ENCODE measurements at regions not wholly inside any gene's neighbourhood (a gene's known extent, or its start where the extent isn't known, plus 50 kb on each side); places are given as distances from the start of the nearest gene placed in this dataset.
A peak's percentile ranks its signal among the peaks of the same experiment; 100 is the strongest.

- DNase-seq: no peak
Observed at GRCh38 chr14:51481643-51482042, 170.1 kb upstream of the FRMD6 start.

GRCh38 chr14:51482102-51482501 is 169.6 kb upstream of the FRMD6 start:
- no peak for DNase-seq

GRCh38 chr14:51484485-51484884 is 167.2 kb upstream of the FRMD6 start:
- no peak for DNase-seq

DNA sequence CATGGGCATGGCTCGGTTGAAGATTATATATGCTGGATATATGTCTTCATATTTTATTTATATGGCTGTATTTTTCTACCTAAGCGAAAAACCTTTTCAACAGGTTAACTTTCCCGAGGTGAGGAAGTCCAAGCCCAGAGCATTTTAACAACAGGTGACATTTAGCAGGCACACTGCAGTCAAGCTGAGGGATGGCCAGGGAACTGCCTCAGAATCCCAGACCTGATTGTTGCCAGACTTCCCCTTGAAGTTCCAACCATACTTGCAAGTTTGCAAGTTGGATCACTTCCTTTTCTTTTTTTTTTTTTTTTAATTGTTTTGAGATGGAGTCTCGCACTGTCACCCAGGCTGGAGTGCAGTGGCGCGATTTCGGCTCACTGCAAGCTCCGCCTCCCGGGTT is 166.0 kb upstream of the FRMD6 start:
- no peak for DNase-seq

DNA sequence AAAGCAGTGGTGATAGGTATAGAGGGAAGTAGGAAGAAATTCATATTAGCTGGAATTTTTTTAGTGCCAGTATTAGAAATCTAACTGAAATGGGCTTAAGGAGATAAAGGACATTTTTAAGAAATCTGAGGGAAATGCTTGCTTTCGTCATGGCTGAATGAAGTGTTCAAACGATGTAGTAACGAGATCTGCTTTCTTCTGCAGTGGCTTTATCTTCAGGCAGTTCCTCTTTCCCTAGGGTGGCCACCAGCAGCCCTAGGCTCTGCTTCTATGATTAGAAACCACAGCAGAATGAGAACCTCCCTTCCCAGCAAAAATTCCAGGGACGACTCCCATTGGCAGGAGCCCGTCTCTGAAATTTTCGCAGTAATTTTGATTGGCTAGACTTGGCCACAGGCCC is 163.9 kb upstream of the FRMD6 start:
- no peak for DNase-seq

- no peak for DNase-seq
Observed at GRCh38 chr14:51488569-51489220, 163.0 kb upstream of the FRMD6 start.

DNA sequence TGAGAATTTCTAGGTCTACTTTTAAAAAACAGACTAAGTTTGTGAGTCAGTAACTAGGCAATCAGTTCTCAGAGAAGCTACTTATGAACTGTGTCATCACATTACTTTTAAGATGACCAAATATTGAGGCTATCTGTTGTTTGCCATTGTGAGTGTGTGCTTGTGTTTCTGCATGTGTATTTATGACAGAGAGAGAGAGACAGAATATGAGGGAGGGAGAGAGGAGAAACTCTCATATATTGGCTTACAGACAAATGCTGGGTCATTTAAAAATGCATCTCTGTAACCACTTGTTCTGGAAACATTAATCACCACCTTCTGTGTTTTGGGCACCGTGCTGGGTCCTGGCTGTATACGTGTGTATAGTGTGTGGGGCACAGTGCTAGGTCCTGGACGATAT is 161.5 kb upstream of the FRMD6 start:
- no peak for DNase-seq

DNA sequence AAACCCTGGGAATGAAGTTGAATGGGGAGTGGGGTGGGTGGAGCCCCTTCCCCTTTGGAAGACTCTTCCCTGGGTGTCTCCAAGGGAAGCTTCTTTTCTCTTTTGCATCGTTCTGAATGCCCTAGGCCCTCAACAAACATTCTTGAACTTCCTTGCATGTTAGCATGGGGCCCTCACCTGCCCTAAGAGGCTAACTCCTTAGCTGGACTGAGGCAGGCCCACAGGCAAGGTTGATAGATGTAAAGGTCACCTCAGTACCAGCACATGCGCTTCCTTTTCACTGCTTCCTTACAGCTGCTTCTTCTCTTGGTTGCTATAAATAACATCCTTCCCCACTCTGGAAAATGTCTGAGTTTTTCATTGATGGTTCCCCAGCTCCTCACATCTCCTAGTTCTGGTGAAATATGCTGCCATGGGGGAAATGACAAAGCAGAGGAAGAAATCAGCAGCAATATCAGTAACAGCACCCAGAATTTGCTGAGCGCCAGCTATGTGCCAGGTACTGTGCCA is 160.6 kb upstream of the FRMD6 start:
- no peak for DNase-seq

GRCh38 chr14:51491776-51492175 is 159.9 kb upstream of the FRMD6 start:
- no peak for DNase-seq

GRCh38 chr14:51495319-51495718 is 156.4 kb upstream of the FRMD6 start:
- no peak for DNase-seq

DNA sequence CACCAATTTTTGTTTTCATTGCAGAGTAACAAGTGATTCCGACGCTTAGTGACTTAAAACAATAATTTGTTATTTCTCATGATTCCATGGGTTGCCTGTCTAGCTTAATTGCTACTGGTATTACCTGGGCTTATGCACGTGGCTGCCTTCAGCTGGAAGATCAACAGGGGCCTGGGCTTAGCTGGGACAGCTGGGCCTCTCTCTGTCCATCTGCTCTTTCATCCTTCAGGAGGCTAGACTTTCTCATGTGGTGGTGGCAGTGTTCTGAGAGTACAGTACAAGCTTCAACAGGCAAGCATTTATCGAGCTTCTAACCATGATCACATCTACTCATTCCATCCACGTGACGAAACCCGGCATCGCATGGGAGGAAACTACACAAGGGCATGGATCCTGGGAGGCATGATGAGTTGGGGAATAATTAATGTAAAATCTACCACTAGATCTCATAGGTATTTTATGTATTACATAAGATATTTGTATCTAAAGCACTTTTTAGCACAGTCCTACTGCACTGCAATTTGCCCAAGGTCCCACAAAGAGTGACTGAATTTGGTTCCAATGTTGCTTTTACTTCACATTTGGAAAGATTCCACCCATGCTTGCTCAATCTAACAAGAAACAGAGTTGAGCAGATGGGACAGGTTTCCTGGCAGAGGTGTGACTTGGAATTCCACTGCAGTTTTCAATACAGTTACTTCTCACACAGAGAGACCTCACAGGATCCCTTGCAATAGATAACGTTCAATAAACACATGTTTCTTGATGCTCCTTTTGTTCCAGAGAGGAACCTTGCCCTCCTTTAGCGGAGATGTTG is 153.1 kb upstream of the FRMD6 start:
- DNase-seq: no peak

DNA sequence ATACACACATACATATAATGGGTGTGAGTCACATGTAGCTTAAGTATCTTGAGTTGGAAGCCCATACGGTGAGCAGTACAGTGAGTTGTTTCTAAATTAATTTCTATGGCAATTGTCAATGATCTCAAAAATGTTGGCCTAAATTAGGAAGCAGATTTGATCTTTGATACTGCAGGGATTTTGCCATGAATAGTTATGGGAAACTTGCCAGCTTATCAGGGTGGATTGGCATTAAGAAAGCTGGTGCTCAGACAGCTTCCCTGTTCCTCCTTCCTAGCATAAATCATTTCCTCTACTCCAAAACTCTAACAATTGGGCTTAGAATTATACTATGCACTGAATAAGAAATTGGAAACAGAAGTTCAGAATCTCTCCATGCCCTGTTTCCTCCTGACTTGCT is 150.9 kb upstream of the FRMD6 start:
- DNase-seq: no peak

DNA sequence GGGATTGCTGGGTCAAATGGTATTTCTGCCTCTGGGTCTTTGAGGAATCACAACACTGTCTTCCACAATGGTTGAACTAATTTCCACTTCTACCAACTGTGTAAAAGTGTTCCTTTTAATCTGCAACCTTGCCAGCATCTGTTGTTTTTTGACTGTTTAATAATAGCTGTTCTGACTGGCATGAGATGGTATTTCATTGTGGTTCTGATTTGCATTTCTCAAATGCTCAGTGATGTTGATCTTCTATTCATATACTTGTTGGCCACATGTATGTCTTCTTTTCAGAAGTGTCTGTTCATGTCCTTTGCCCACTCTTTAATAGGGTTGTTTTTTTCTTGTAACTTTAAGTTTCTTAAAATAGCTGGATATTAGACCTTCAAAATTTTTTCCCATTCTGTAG is 150.0 kb upstream of the FRMD6 start:
- DNase-seq: no peak

GRCh38 chr14:51504669-51505068 is 147.0 kb upstream of the FRMD6 start:
- no peak for DNase-seq

DNA sequence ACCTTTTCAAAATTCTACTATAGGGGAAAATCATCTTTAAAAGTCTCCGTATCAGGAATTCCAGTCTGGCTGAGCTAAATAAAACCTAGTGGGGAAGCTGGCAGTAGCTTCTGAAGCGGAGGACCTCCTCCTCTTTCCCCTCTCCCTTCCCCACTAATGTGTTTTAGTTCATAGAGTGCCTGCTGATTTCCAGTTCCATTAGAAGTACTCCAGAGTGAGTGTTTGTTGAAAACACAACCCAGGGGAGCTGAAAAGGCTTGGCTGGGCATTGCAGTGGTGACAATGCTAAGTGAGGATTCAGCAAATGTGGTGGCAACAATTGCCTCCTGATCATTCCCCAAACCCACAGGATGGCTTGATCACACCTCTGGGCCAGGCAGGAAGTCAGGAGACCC is 144.2 kb upstream of the FRMD6 start:
- peak; percentile 3 for DNase-seq

GRCh38 chr14:51507906-51508511 is 143.7 kb upstream of the FRMD6 start:
- peak; percentile 76 for DNase-seq

GRCh38 chr14:51511265-51511664 is 140.4 kb upstream of the FRMD6 start:
- DNase-seq: no peak

DNA sequence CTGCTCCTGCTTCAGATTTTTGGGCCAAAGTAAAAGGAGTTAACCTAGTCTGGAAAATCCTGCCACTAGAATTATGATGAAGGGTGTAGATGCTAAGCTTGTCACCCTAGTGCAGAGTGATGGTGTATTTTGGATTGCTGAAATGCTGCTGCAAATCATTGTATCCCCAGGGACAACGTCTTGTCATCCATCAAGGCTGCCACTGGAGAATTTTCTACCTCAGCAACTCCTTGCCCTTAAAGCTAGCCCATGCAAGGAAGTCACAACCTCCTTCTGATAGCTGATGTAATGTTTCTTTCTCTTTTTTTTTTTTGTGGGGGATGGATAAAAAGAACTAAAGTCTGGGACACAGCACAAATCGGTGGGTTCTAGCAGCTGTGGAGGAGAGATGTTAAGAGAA is 139.4 kb upstream of the FRMD6 start:
- DNase-seq: no peak

DNA sequence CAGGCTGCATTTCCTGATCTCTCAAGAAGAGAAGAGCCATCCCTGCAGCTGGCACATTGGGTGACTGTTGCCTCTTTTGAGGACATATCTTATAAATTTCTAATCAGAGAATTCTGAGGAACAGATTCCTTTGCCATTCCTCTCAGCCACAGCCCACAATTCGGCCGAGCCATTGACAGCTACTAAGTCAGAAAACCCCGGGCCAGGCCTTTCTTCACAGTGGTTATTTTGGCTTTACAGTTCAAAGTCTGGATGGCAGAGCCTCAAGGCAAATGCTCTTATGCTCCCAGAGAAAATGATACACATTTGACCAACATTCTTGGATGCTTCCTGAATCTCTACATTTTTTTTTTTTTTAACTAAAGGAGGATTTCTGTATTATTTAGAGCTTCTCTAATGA is 138.4 kb upstream of the FRMD6 start:
- DNase-seq: no peak

- DNase-seq: no peak
Observed at GRCh38 chr14:51513933-51514332, 137.8 kb upstream of the FRMD6 start.

GRCh38 chr14:51515611-51516010 is 136.1 kb upstream of the FRMD6 start:
- no peak for DNase-seq

DNA sequence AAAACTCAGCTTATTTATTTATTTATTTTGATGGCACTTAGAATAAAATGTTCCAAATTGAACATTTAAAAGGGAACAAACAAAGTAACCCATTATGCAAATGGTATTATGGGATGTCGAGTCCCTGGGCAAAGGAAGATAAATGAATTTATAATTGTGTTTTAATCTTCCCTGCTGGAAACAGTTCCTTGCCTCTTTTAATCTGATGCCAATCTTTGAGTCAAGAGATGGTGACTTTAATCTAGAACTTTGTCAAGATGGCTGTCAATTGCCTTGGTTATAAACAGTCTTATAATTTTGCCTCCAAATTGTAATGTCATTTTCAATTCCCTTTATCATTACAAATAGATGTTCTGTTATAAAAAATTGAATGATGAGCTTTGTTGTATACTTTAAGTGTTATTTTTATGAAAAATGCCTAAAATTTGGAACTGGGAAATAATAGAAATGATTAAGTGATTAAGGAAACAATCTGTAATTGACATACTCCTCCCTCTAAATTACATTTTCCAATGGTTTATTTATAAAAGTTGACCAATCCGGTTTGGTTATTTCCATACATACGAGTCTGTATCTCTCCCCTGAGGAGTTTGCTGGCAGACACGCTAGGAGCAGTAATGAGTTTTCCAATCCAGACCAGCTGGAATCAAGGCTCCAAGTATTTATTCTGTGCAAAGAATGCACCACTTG is 134.9 kb upstream of the FRMD6 start:
- DNase-seq: peak; percentile 40

- no peak for DNase-seq
Observed at GRCh38 chr14:51518280-51518679, 133.4 kb upstream of the FRMD6 start.

- no peak for DNase-seq
Observed at GRCh38 chr14:51518711-51519110, 133.0 kb upstream of the FRMD6 start.
